GM23248 (cell line): ENCODE measurements at regions not wholly inside any gene's neighbourhood (a gene's known extent, or its start where the extent isn't known, plus 50 kb on each side); places are given as distances from the start of the nearest gene placed in this dataset.

ENCODE experiments used
- DNase-seq: peaks from one replicate; pipeline ENCODE4 v3.0.0-alpha.2; 2015
- H2AFZ ChIP-seq: fragments of 200-600 bp; sonication (generic); 2 replicates; pipeline ENCODE4 v1.6.1; 2016; ENCODE audit warnings: antibody characterized with exemption
- H3F3A ChIP-seq: fragments of 200-600 bp; sonication (generic); 2 replicates; pipeline ENCODE4 v1.6.1; 2016; ENCODE audit warnings: mild to moderate bottlenecking, antibody characterized with exemption, mixed run types; ENCODE audit not compliant: insufficient read depth
- H3K27ac ChIP-seq: fragments of 200-600 bp; sonication (generic); 2 replicates; pipeline ENCODE4 v1.5.1; 2016; ENCODE audit warnings: mild to moderate bottlenecking
- H3K27me3 ChIP-seq: fragments of 200-600 bp; sonication (generic); replicated peaks from 2 replicates; pipeline ENCODE4 v1.6.1; 2016; ENCODE audit warnings: mild to moderate bottlenecking; ENCODE audit not compliant: insufficient read depth
- H3K36me3 ChIP-seq: fragments of 200-600 bp; sonication (generic); 2 replicates; pipeline ENCODE4 v1.6.1; 2016; ENCODE audit warnings: low read depth, mild to moderate bottlenecking
- H3K4me1 ChIP-seq: fragments of 200-600 bp; sonication (generic); 2 replicates; pipeline ENCODE4 v1.6.1; 2016; ENCODE audit warnings: mild to moderate bottlenecking; ENCODE audit not compliant: insufficient read depth
- H3K4me2 ChIP-seq: fragments of 200-600 bp; sonication (generic); one replicate; pipeline ENCODE4 v1.6.1; 2016; ENCODE audit warnings: mild to moderate bottlenecking; ENCODE audit not compliant: unreplicated experiment
- H3K4me3 ChIP-seq: fragments of 200-600 bp; sonication (generic); 2 replicates; pipeline ENCODE4 v1.5.1; 2016; ENCODE audit warnings: mild to moderate bottlenecking
- H3K79me2 ChIP-seq: fragments of 200-600 bp; sonication (generic); 2 replicates; pipeline ENCODE4 v1.6.1; 2016; ENCODE audit warnings: mild to moderate bottlenecking; ENCODE audit not compliant: insufficient read depth
- H3K9ac ChIP-seq: fragments of 200-600 bp; sonication (generic); 2 replicates; pipeline ENCODE4 v1.6.1; 2016; ENCODE audit warnings: mild to moderate bottlenecking
- H3K9me2 ChIP-seq: fragments of 200-600 bp; sonication (generic); 2 replicates; pipeline ENCODE4 v1.6.1; 2016; ENCODE audit warnings: mixed run types, mild to moderate bottlenecking, moderate library complexity; ENCODE audit not compliant: insufficient read depth
- H3K9me3 ChIP-seq: fragments of 200-600 bp; sonication (generic); one replicate; pipeline ENCODE4 v1.6.1; 2017; ENCODE audit warnings: low read depth
- H4K20me1 ChIP-seq: fragments of 200-600 bp; sonication (generic); 2 replicates; pipeline ENCODE4 v1.6.0; 2016; ENCODE audit not compliant: insufficient read depth
- EZH2 ChIP-seq: fragments of 200-600 bp; sonication (generic); IDR thresholded peaks from 2 replicates; pipeline ENCODE4 v1.6.1; 2018; ENCODE audit warnings: antibody characterized with exemption, mild to moderate bottlenecking; ENCODE audit not compliant: insufficient read depth, poor library complexity, severe bottlenecking
- EZH2phosphoT487 ChIP-seq: fragments of 200-600 bp; sonication (generic); IDR thresholded peaks from 2 replicates; pipeline ENCODE4 v1.6.1; 2018; ENCODE audit warnings: antibody characterized with exemption, moderate library complexity, mild to moderate bottlenecking, low read depth; ENCODE audit not compliant: insufficient read depth
- WGBS, 2 experiments: methylation state at CpG; one replicate each; pipeline ENCODE4 v1.1.6; 2015 to 2017; ENCODE audit warnings: low lambda C conversion rate in 2 of 2, low coverage in 1 of 2; ENCODE audit errors: missing lambda C conversion rate in 2 of 2; 5-methylcytosine and 5-hydroxymethylcytosine counted together
- in situ Hi-C: fragments of 300-500 bp; cut with MboI; formaldehyde crosslinking; loops from 2 replicates; pipeline ENCODE4 v1.15.0; 2020

DNA sequence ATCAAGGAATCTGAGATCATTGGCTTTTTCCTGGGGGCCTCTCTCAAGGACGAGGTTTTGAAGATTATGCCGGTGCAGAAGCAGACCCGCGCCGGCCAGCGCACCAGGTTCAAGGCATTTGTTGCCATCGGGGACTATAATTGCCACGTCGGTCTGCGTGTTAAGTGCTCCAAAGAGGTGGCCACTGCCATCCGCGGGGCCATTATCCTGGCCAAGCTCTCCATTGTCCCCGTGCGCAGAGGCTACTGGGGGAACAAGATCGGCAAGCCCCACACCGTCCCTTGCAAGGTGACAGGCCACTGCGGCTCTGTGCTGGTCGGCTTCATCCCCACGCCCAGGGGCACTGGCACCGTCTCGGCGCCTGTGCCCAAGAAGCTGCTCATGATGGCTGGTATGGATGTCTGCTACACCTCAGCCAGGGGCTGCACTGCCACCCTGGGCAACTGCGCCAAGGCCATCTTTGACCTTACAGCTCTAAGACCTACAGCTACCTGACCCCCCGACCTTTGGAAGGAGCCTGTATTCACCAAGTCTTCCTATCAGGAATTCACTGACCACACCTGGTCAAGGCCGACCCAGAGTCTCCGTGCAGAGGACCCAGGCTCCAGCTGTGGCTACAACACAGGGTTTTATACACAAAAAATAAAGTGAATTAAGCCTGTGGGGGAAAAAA, 141.8 kb downstream of the SOCS6 start:
- H3K36me3 ChIP-seq = peaks cover 4% of the 10 kb centered on the region; the same call in 1 of the 2 replicates
- H3K79me2 ChIP-seq = no peaks in the 10 kb centered on the region
- in situ Hi-C loops = no loop called here
- peaks cover 19% of the 10 kb centered on the region for H3K4me1 ChIP-seq
- H4K20me1 ChIP-seq = no peaks in the 10 kb centered on the region
- H2AFZ ChIP-seq = 0 out of 2 replicates have a peak overlapping the region, but pooled peaks have one; percentile 30
- no peak for TF ChIP-seq EZH2phosphoT487
- no peak for TF ChIP-seq EZH2
- peak overlapping the region; percentile 86 for H3K27ac ChIP-seq
- no peaks in the 10 kb centered on the region for H3K9me2 ChIP-seq
- peak overlapping the region; percentile 44 for H3K4me2 ChIP-seq
- H3K9me3 ChIP-seq = no peaks in the 10 kb centered on the region
- H3K9ac ChIP-seq = peak overlapping the region; percentile 35; the same call in 1 of the 2 replicates
- H3F3A ChIP-seq = peaks cover 12% of the 10 kb centered on the region; the same call in 1 of the 2 replicates
- H3K4me3 ChIP-seq = no peak overlapping the region
- 96% methylated on average over 26 of the region's 26 CpGs for WGBS, 2 experiments
- H3K27me3 ChIP-seq = no peaks in the 10 kb centered on the region
- no peak for DNase-seq

DNA sequence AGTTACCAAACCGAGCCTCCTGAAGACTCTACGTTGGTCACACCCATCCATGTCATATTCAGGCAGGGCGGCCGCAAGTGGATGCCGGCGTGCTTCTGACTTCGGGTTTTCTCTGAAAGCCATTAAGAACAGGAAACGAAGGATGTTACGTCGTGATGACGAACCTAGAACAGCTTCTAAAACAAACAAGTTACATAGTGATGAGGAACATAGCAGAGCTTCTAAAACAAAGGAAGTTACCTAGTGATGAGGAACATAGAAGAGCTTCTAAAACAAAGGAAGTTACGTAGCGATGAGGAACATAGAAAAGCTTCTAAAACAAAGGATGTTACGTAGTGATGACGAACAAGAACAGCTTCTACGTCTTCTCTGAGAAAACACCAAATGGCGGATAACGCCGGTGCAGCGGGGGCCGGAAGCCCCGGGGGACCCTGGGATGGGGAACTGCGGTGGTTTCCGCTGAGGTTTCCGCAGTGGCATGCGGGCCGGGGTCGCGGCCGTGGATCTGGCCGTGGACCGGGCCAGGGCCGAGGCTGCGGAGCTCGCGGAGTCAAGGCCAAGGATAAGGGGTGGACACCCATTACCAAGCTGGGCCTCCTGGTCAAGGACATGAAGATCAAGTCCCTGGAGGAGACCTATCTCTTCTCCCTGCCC, 141.1 kb downstream of the SOCS6 start:
- Histone ChIP-seq H3K9me3 (no peaks in the 10 kb centered on the region), H3K4me3 (no peak overlapping the region), H2AFZ (no peak overlapping the region), H3K9me2 (no peaks in the 10 kb centered on the region), H4K20me1 (no peaks in the 10 kb centered on the region), H3K4me2 (no peak overlapping the region), H3K27me3 (no peaks in the 10 kb centered on the region), H3K4me1 (peaks cover 19% of the 10 kb centered on the region), H3K36me3 (peaks cover 4% of the 10 kb centered on the region; the same call in 1 of the 2 replicates), H3K27ac (no peak overlapping the region), H3F3A (peaks cover 12% of the 10 kb centered on the region; the same call in 1 of the 2 replicates), H3K79me2 (no peaks in the 10 kb centered on the region), H3K9ac (no peak overlapping the region)
- WGBS, 2 experiments = 96% methylated on average over 34 to 36 of the region's 36 CpGs
- TF ChIP-seq EZH2 (no peak), EZH2phosphoT487 (no peak)
- in situ Hi-C loops = no loop called here
- no peak for DNase-seq

DNA sequence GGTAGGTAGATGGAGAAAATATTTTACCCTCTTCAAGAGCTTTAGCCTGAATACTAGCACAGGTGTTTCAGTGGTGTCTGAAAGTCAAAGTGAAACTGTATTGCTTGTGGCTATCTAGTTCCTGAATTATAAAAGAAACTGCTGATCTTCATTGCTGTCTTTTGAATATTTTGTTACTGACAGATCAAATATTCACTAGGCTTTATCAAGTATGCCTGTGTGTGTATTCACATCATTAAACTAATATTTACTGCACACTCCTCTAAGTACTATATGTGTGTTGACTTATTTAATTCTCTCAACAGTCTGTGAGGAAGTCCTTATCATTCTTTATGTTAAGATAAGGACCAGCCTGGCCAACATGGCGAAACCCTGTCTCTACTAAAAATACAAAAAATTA, 139.6 kb downstream of the SOCS6 start:
- 95 to 100% methylated on average over 1 of the region's 1 CpG for WGBS, 2 experiments
- Histone ChIP-seq H3K4me1 (peaks cover 26% of the 10 kb centered on the region), H3K9me3 (no peaks in the 10 kb centered on the region), H3K9me2 (no peaks in the 10 kb centered on the region), H3K4me2 (no peak overlapping the region), H3K27me3 (no peaks in the 10 kb centered on the region), H3F3A (peaks cover 17% of the 10 kb centered on the region; the same call in 1 of the 2 replicates), H3K36me3 (peaks cover 4% of the 10 kb centered on the region; the same call in 1 of the 2 replicates), H2AFZ (no peak overlapping the region), H3K79me2 (no peaks in the 10 kb centered on the region), H4K20me1 (no peaks in the 10 kb centered on the region), H3K27ac (no peak overlapping the region), H3K9ac (no peak overlapping the region), H3K4me3 (no peak overlapping the region)
- TF ChIP-seq EZH2phosphoT487 = no peak
- no peak for TF ChIP-seq EZH2
- no peak for DNase-seq
- in situ Hi-C loops = no loop called here

DNA sequence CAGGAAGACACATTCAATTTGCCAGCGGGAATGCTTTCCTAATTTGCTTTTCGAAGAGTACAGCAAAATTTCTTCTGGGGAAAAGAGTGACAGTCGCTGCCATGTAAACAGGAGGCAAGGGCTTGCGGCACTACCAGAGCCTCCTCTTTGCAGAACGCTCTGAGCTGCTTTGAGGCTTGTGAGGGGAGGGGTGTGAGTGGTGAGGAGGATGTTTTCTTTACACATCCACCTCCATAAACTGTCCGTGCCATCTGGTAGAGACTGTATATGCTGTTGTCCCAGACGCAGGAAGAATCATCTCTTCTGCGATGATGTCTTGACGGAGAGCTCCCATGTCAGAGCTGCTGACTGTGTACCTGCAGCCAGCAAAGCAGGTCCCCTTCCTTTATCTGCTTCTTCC, 138.0 kb downstream of the SOCS6 start:
- Histone ChIP-seq H3K9me2 (no peaks in the 10 kb centered on the region), H3K79me2 (no peaks in the 10 kb centered on the region), H3K36me3 (peaks cover 4% of the 10 kb centered on the region; the same call in 1 of the 2 replicates), H2AFZ (no peak overlapping the region), H3K27me3 (no peaks in the 10 kb centered on the region), H3K4me3 (no peak overlapping the region), H4K20me1 (no peaks in the 10 kb centered on the region), H3K27ac (no peak overlapping the region), H3K4me1 (peaks cover 41% of the 10 kb centered on the region), H3K4me2 (no peak overlapping the region), H3K9ac (no peak overlapping the region), H3F3A (peaks cover 32% of the 10 kb centered on the region), H3K9me3 (no peaks in the 10 kb centered on the region)
- no peak for DNase-seq
- in situ Hi-C loops = no loop called here
- TF ChIP-seq EZH2phosphoT487 (no peak), EZH2 (no peak)
- 91 to 95% methylated on average over 9 of the region's 9 CpGs for WGBS, 2 experiments
